Mucosa of stomach (tissue), 1 donor: ENCODE measurements at regions not wholly inside any gene's neighbourhood (a gene's known extent, or its start where the extent isn't known, plus 50 kb on each side); places are given as distances from the start of the nearest gene placed in this dataset.

ENCODE experiments used
- H3K27me3 ChIP-seq: one replicate; pipeline ENCODE4 v1.7.0; 2013; ENCODE audit warnings: mild to moderate bottlenecking, low read length; ENCODE audit not compliant: control insufficient read depth, insufficient read depth
- H3K36me3 ChIP-seq: one replicate; pipeline ENCODE4 v1.7.0; 2013; ENCODE audit warnings: low read length; ENCODE audit not compliant: control insufficient read depth, insufficient read depth
- H3K4me1 ChIP-seq: one replicate; pipeline ENCODE4 v1.7.0; 2013; ENCODE audit warnings: mild to moderate bottlenecking, low read length; ENCODE audit not compliant: control insufficient read depth, insufficient read depth
- H3K4me3 ChIP-seq: one replicate; pipeline ENCODE4 v1.7.0; 2013; ENCODE audit warnings: low read length
- H3K9ac ChIP-seq: one replicate; pipeline ENCODE4 v1.7.0; 2013; ENCODE audit warnings: mild to moderate bottlenecking, low read length, moderate library complexity
- H3K9me3 ChIP-seq: one replicate; pipeline ENCODE4 v1.7.0; 2013; ENCODE audit warnings: mild to moderate bottlenecking, low read length, moderate library complexity; ENCODE audit not compliant: control insufficient read depth
- donor health status: Pancreatic carcinoma.

- Histone ChIP-seq H3K36me3 (no peaks in the 10 kb centered on the region), H3K27me3 (no peaks in the 10 kb centered on the region), H3K4me1 (no peaks in the 10 kb centered on the region), H3K9me3 (no peaks in the 10 kb centered on the region), H3K9ac (no peak overlapping the region), H3K4me3 (no peak overlapping the region)
These were observed 782.8 kb upstream of the ACVR2A start for GRCh38 chr2:147062073-147062472.

GRCh38 chr2:147061269-147061668, 783.6 kb upstream of the ACVR2A start:
- Histone ChIP-seq H3K9ac (no peak overlapping the region), H3K36me3 (no peaks in the 10 kb centered on the region), H3K27me3 (no peaks in the 10 kb centered on the region), H3K4me1 (no peaks in the 10 kb centered on the region), H3K9me3 (no peaks in the 10 kb centered on the region), H3K4me3 (no peak overlapping the region)

GRCh38 chr2:147057892-147058490, 786.8 kb upstream of the ACVR2A start:
- no peaks in the 10 kb centered on the region for H3K36me3 ChIP-seq
- no peak overlapping the region for H3K4me3 ChIP-seq
- no peaks in the 10 kb centered on the region for H3K9me3 ChIP-seq
- H3K4me1 ChIP-seq, result no peaks in the 10 kb centered on the region
- H3K9ac ChIP-seq, result no peak overlapping the region
- no peaks in the 10 kb centered on the region for H3K27me3 ChIP-seq

DNA sequence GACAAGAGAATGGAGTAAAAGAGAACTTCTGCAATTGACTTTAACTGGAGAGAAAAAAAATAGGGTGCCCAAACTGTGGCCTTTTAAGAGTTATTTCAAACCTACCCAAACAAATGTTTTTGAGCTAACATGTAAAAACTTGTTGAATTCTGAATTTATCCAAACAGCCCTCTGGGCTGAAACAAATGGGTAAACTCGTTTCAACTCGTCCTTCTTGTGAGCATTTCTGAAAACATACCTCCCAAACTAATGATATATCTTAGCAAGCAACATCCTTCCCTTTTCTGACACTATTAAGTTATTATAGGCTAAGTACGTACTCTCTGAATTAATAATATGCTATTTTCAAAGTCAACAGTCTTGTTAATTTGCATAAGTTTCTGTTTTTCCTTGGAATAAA, 793.0 kb upstream of the ACVR2A start:
- H3K36me3 ChIP-seq, result no peaks in the 10 kb centered on the region
- H3K9me3 ChIP-seq, result no peaks in the 10 kb centered on the region
- H3K4me1 ChIP-seq, result no peaks in the 10 kb centered on the region
- H3K27me3 ChIP-seq, result no peaks in the 10 kb centered on the region
- H3K4me3 ChIP-seq, result no peak overlapping the region
- no peak overlapping the region for H3K9ac ChIP-seq

- H3K36me3 ChIP-seq, result no peaks in the 10 kb centered on the region
- H3K27me3 ChIP-seq, result no peaks in the 10 kb centered on the region
- no peak overlapping the region for H3K9ac ChIP-seq
- H3K4me3 ChIP-seq, result no peak overlapping the region
- H3K9me3 ChIP-seq, result no peaks in the 10 kb centered on the region
- H3K4me1 ChIP-seq, result no peaks in the 10 kb centered on the region
These were observed 793.6 kb upstream of the ACVR2A start for GRCh38 chr2:147051248-147051647.

- H3K9ac ChIP-seq, result no peak overlapping the region
These were observed 794.9 kb upstream of the ACVR2A start for GRCh38 chr2:147049957-147050356.

GRCh38 chr2:147046473-147046872, 798.4 kb upstream of the ACVR2A start:
- Histone ChIP-seq H3K9me3 (no peaks in the 10 kb centered on the region), H3K36me3 (no peaks in the 10 kb centered on the region)

More at GRCh38 chr2:147049957-147050356, 794.9 kb upstream of the ACVR2A start:
- no peaks in the 10 kb centered on the region for H3K27me3 ChIP-seq
- H3K4me3 ChIP-seq, result no peak overlapping the region
- H3K36me3 ChIP-seq, result no peaks in the 10 kb centered on the region
- no peaks in the 10 kb centered on the region for H3K9me3 ChIP-seq
- H3K4me1 ChIP-seq, result peaks cover 7% of the 10 kb centered on the region

GRCh38 chr2:147045113-147045512, 799.7 kb upstream of the ACVR2A start:
- Histone ChIP-seq H3K4me3 (no peak overlapping the region), H3K9me3 (no peaks in the 10 kb centered on the region), H3K4me1 (peaks cover 21% of the 10 kb centered on the region), H3K36me3 (no peaks in the 10 kb centered on the region), H3K27me3 (no peaks in the 10 kb centered on the region), H3K9ac (no peak overlapping the region)

More at GRCh38 chr2:147046473-147046872, 798.4 kb upstream of the ACVR2A start:
- Histone ChIP-seq H3K9ac (no peak overlapping the region), H3K4me3 (no peak overlapping the region), H3K27me3 (no peaks in the 10 kb centered on the region), H3K4me1 (peaks cover 10% of the 10 kb centered on the region)

GRCh38 chr2:147041121-147041494, 803.7 kb upstream of the ACVR2A start:
- H3K4me1 ChIP-seq, result peaks cover 25% of the 10 kb centered on the region
- H3K36me3 ChIP-seq, result no peaks in the 10 kb centered on the region
- no peak overlapping the region for H3K4me3 ChIP-seq
- no peaks in the 10 kb centered on the region for H3K9me3 ChIP-seq
- H3K27me3 ChIP-seq, result no peaks in the 10 kb centered on the region
- no peak overlapping the region for H3K9ac ChIP-seq

- Histone ChIP-seq H3K27me3 (no peaks in the 10 kb centered on the region), H3K4me1 (peaks cover 24% of the 10 kb centered on the region), H3K9ac (no peak overlapping the region), H3K4me3 (no peak overlapping the region), H3K9me3 (no peaks in the 10 kb centered on the region), H3K36me3 (no peaks in the 10 kb centered on the region)
These were observed 804.3 kb upstream of the ACVR2A start for GRCh38 chr2:147040298-147041120.

- peaks cover 26% of the 10 kb centered on the region for H3K4me1 ChIP-seq
- H3K36me3 ChIP-seq, result no peaks in the 10 kb centered on the region
- H3K9ac ChIP-seq, result no peak overlapping the region
- H3K4me3 ChIP-seq, result no peak overlapping the region
- no peaks in the 10 kb centered on the region for H3K27me3 ChIP-seq
- H3K9me3 ChIP-seq, result no peaks in the 10 kb centered on the region
These were observed 807.8 kb upstream of the ACVR2A start for GRCh38 chr2:147037048-147037447.

DNA sequence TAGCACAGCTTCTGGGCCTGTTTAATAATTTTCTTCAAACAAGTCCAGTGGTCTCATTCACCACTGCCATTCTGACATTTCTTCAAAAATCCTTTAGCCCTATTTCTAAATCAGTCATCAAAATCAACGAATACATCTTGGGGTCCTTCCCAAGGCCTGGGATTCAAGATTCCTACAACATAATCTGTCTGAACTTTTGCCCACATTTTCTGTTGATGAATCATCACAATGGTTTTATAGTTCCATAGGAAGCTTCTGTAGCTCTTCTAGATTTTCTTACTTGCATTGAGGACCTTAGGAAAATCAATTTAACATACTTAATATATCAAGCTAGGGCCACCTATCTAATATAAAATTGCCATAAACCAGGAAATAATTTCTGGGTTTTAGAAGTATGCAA, 811.8 kb upstream of the ACVR2A start:
- no peaks in the 10 kb centered on the region for H3K9me3 ChIP-seq
- no peak overlapping the region for H3K9ac ChIP-seq
- peaks cover 21% of the 10 kb centered on the region for H3K4me1 ChIP-seq
- no peaks in the 10 kb centered on the region for H3K36me3 ChIP-seq
- H3K27me3 ChIP-seq, result no peaks in the 10 kb centered on the region
- H3K4me3 ChIP-seq, result no peak overlapping the region
